Activated naive CD4-positive, alpha-beta T cell (primary cell): ENCODE measurements at regions not wholly inside any gene's neighbourhood (a gene's known extent, or its start where the extent isn't known, plus 50 kb on each side); places are given as distances from the start of the nearest gene placed in this dataset.

Source experiments
- DNase-seq, 4 experiments: peaks; one replicate each; lab custom pipeline; 2025; lab: John Stamatoyannopoulos, UW

DNA sequence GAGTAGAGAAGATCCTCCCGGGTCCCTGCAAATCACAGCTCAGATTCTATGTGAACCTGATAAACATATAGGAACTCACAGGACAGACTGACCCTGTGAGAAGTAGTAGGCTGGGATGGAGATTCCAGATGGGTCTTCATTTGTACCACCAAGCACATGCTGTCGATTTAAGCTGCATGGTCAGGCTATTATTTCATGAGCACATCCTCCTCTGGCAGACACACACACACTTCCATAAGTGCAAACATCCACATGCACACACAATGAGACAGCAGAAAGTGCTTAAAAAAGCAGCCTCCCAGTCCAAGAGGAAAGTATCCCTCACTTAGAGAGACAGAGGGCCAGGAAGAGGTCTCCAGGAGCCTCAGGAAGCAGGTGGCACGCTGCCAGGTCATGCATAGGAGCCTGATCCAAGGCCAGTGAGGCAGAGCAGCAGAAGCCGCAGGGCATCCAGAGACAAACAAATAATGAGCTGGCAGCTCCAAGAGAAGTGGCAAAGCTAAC lies 131.8 kb downstream of the UNC5CL start:
- no peak for DNase-seq

DNA sequence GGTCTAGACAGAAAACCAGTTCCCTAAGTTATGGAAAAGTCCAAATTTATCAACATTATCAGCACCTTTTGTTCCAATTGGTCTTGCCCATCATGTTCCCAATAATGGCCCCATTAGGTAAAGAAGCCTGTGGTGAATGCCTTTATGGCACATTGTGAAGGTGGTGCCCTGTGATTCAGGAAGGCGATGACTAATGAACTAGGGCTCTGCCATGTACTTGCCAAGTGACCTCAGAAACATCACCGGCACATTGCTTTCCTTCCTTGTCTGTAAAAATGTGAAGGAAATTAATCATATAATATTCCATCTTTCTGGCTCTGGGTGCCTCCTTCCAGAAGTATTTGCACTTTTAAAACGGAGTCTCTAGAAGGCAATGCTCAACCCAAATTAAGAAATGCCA lies 132.3 kb downstream of the UNC5CL start:
- no peak for DNase-seq

DNA sequence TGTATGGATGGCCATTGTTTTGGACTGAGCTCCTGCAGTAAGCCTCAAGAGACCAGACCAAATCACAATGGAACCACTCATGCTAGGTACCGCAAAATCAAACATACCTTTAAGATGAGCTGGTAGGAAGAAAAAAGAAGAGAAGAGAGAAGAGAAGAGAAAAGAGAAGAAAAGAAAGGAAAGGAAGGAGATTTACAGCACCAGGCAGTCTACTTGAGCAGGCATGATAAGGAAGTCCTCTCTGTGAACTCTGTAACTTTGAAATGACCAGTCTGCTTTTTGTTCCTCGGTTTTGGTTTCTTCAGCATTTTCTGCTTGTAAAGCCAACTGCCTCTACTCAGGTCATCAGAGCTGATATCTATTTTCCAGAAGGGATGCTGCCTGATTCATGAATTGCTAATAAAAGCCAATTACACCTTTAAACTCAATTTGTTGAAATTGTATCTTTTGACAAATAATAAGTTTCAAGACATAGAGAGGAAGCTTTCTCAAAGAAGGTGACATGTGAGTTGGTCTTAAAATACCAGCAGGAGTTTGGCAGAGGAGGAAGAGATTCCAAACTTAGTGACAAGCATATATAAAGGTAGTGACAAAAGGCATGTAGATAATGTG lies 134.3 kb downstream of the UNC5CL start:
- DNase-seq: no peak

DNA sequence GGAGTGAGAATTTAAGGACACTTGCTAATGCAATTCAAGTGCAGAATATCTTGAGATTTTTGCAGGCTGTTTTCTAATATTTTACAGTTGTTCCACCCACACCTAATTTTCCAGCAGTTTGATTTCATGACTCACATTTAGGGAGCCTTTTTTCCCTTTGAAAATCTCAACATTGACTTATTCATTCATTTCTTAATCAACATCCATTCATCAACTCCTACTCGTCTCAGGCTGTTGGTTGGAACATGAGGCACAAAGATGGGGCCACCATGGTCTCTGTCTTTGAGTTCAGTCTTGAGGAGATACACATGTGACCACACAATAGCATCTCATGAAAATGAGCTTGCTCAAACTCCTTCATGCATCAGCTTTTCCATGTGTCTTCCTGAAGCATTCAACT lies 135.6 kb downstream of the UNC5CL start:
- no peak for DNase-seq

DNA sequence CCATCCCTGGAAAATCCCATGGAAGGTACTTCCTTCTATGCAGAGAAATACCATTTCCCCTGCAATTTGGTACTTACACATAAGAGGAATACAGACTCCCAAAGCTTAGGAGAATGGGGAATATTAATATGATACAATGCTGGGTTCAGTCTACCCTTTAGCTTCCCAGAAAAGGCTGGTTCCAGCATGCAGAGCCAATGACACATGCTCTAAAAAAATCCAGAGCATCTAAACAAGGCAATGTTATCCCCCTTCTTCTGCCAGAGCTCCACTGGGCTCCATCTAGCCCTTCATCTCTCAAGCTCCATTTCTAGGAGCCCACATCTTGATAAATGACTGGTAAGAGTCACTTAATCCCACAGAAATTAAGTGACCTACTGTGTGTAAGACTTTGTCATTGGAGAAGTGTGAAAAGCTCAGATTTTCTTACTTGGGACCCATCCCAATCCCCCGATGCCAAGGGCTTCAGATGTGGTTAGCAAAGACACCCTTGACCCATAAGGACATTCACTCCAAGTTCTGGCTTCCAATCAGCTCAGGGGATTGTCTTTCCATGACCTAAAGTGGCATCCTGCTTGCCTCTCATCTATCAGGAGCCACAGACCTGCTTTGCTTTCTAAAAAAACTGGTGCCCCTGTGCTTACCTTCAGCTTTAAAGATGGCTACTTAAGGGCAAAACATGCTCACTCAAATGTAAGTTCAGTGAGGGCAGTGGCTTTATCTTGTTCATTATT lies 137.5 kb downstream of the UNC5CL start:
- no peak for DNase-seq

DNA sequence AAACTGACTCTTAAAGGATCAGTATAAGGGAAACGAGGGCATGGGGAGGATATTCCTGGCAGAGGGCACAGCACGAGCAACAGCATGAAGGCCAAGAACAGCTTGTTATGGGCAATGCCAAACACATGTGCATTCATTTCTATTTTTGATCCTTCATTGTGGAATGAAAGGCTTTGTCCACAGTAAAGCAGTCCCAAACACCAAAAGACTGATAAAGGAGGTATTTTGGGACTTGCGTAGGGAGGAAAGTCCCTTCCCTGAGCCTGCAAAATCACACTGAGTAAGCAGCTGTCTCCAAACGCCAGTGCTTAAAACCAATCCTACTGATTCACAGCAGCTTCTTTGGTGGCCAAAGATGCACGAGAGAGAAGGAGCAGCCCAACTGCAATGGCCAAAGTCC lies 138.2 kb downstream of the UNC5CL start:
- no peak for DNase-seq

DNA sequence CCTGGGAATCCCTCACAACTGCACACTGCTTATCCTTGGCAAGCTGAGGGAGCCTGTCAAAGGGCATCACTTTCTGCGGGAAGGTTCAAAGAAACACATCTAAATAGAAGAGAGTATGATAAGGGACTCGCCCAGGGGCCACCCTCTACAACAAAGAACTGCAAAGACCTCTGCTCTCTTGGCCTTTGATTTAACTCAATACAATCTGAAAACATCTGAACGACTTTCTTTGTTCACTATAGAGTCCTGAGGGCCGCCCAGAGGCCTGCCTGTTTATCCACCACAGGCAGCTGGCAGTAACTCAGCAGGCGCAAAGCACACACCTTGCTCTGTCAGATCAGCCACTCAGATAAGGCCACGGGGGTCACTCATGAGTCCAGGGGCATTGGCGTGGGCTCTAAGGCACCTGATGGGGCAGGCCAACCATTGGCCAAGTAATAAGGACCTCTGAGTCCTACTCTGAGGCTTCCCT lies 139.3 kb downstream of the UNC5CL start:
- no peak for DNase-seq

DNA sequence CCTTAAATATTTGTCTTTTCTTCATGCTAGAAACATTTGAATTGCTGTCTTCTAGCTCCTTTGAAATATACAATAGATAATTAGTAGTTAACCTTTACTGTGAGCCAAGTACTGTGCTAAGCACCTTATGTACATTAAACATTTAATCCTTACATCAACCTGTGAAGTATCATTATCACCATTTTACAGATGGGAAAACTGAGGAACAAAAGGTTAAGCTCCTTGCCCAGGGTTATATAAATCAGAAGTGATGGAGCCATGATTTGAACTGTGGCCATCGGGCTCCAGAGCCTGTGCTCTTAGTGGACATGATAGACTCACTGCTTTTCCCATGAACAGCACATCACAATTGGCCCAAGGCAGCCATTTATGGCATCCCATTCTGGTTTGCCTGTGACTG lies 140.9 kb downstream of the UNC5CL start:
- no peak for DNase-seq

DNA sequence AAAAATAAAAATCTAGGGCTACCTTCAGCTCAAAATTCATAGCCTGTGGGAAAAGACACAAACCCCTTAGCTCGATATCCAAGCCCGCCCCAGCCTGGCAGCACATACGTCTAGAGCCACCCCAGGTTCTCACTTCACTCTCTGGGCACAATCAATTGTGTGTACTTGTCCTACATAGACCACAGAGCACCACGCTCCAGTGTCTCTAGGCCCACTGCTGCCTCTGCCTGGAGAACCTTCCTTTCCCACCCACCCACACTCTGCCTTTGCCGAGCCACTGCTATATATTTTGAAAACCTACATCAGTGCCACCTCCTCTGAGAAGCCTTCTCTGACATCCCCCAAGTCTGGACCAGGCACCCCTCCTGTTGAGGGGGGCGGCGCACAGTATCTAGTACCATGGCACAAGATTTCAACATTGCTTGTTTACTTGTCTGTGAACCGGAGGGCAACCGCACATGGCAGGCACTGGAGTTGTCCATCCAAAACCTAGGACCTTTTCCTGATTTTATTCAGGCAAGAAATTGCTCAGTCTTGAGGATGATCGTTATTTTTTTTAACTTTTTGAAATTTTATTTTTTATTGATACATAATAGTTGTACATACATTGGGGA lies 141.5 kb downstream of the UNC5CL start:
- DNase-seq: no peak

DNA sequence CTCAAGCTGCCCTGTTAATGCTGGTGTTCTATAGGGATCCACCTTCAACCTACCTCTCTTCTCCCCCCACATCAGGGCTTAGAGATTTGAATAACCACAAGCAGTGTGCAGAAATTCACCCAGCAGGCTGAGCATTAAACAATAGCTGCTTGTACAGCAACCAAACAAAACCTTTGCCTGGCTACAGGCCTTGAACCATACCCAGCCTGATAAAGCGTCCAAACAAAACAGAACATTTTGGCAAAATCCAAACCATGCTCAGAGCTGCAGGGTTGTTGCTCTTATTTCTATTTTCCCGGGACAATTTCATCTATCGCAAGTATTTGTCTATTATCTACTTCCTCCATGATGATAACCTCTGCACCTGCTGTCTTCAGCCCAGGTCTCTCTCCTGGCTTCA lies 142.3 kb downstream of the UNC5CL start:
- DNase-seq: no peak

DNA sequence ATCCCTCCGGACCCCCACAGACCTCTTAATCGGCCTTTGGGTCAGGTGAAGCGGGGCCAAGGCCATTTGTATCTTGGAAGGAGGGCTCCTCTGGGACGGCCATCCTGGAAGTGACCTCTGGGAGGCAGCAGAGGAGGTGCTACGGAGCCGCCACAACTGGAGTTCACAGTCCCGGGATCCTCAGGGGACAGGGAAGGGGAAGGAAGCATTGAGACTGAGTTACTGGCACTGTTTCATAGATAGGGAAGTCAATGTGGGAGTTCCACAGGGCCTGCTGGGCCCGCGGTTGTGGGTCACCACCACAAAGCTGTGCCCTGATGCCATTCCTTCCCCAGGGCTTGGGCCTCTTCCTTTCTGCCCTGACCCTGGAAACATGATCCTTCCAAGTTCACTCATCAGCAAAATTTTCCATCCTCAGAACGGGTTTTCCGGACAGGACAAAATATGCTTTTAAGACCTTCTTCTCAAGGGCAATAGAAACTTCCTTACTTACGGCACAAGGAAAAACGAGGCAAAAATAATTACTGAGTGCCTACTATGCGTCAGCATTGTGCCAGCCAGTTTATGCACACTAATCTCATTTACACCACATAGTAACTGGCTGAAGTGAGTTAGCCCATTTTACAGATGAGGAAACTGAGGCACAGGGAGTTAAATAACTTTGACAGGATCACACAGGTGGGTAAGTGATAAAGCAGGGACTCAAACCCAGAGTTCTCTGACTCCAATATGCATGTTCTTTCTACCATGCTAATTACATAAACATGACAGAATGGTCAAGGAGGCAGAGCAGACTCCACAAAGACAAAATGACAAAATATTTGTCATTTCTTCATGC lies 143.8 kb downstream of the UNC5CL start:
- DNase-seq: no peak

DNA sequence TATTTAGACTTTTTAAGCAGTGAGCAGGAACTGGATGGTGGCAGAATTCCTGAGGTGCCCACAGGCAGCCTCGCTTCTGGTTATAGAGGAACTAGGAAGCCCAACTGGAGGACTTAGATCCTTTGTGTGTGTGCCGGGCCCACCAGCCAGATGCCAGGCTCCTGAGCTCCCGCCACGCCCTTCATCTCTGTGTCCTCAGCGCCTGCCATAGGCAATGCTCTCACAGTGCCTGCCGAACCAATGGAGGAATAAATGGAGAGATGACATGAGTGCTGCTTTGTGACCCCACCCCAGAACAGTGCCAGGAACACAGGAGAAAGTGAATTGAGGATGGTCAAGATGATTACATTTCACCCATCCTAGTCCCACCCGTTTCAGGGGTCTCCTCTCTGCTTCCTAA lies 146.0 kb downstream of the UNC5CL start:
- no peak for DNase-seq

DNA sequence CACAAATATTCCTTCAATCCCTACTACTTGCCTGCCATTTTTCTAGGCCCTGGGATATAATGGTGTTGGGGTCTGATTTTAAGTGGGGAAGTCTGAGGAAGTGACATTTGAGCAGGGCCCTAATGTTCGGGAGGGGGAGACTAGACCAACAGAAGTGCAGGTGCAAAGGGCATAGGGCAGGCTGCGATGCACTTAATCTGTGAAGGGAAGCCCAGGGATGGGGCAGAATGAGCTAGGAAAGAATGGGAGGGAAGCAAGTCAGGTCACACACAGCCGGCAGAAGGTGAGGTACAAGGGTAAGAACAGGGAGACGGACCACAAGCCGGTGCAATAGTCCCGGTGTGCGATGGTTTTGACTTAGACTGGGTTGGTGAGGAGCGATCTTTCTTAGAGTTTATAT lies 146.8 kb downstream of the UNC5CL start:
- no peak for DNase-seq

DNA sequence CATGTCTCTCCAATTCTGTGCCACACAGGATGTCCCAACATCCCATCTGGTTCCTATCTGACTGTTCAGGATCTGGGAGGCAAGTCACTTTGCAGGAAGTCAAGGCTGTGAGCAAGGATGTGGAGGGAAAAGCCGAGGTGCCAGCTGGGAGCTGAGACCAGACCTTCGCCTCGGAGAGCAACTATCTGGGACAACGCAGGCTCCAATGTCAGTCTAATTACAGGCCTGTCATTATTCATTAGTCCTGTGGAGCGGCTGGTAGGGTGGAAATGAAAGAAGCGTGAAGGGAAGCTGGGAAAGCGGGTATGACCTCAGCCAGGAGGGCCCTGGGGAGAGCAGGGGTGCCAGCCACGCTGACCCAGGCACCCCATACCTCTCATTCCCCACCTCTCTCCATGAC lies 147.3 kb downstream of the UNC5CL start:
- DNase-seq: no peak

DNA sequence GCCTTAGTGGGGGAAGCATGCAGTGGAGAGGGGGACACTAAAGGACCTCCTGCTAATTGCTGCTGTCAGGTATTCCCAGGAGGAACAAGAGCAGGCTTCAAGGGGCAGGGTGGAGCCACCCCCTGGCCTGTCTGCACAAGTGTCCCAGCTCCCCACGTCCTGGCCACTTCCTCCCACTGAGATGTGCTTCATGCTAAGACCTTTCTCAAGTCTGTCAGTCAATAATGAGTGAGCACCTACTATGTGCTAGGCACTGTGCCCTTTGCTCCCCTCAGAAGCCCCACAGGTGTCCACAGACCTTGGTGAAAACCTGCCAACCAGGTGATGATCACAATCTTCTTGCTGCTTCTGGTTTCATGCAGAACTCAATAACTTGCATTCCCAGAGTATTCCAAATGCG lies 147.9 kb downstream of the UNC5CL start:
- no peak for DNase-seq

DNA sequence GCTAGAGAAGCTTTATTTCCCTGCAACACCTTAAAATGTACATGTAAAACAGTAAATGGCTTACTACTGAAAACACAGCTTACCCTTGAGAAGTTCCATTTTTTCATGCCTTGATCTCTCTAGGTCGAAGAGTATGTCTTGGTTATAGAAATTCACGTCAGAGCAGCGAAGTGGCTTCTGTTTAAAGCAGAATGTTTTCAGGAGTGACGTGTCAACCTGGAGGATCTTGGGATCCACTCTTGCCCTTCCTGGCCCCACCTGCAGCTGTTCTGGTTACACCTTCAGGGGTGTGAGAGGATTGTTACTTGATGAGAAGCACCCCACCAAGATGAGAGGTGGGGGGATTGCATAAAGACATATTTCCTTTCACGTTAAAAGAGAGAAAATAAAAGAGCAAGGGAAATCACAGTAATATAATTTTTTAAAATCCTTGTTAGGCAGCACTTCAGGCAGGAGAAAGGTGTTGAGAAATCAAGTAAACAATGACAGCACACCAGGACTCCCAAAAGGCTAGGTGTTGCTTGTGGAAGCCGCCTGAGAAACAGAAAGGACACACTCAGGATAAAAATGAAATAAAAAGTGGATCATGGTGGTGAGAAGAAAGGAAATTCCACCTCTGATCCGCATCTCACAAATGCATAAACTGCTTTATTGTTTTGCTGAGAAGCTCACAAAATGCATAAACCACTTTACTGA lies 149.7 kb downstream of the UNC5CL start:
- DNase-seq: no peak

DNA sequence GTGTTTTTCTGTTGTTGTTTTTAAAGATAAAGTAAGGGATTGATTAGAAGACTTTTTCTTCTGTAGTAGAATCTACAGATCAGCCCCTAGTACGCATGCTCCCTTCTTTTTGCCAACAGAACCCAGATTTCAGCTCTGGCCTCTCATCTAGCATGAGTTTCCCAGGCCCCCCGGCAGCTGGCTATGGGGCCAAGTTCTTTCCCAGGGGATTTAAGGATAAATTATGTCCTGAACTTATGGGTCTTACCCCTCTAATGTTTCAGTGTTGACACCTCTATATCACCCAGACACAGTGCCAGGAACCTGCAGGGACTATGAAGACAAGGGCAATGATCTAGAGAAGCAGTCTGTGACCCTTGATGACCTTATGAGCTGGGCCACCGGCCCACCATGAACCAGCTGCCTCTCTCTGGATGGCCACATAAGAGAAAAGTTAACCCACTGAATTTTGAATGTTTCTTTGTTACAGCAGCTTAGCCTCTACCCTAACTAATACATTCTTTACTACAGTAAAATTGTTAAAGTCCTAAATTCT lies 150.5 kb downstream of the UNC5CL start:
- DNase-seq: no peak

DNA sequence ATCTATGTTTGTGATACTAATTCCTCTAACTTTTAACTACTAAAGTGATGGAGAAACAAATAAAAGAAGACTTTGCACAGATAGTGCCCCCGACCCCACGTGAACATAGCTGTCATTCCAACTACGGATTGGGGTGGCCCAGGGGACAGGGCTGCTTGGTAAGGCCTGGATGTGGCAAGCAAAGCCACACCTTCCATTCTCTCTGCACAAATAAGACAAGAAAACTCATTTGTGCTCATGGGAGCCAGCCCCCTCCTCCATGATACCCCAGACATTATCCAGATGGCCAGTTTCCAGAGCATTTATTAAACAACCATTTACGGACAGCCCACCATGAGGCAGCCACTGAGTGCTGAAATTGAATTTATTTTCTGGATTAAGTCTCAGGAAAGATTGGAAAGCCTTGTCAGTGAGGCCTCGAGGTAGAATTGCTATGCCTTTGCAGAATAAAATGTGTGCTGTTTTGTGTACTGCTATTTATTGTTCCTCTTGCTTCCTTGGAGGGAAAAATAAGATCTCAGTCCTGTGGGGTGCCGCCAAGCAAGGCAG lies 151.2 kb downstream of the UNC5CL start:
- no peak for DNase-seq

DNA sequence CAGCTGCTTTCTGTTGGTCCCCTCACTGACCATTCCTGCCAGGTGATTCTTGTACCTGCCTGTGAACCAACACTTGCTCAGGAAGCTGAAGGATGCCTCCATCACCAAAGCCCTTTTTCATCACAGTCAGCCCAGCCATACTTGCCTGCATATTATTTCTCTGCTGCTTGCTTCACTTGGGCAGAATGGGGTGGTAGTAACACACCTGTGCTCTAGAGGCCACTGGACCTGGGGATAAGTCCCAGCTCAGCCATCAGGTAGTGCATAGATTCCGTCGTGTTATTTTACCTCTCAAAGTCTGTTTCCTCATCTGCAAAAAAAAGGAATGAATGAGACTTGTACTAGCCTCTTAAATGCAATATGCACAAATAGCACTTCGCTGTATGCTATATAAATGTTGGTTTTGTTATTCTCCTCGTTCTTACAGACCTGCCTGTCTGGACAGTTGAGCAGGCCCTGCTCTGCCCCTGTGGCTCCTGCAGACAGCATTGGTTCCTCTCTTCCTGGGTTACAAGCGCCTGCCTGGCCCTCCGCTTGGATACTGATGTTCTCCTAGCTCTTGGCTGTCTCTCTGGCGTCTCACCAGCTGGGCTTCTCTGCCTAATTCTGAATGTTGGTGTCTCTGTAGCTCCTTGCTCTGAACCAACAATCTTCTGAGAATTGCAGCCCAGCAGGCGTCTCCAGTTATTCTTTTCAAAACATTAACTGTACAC lies 151.8 kb downstream of the UNC5CL start:
- DNase-seq: no peak

DNA sequence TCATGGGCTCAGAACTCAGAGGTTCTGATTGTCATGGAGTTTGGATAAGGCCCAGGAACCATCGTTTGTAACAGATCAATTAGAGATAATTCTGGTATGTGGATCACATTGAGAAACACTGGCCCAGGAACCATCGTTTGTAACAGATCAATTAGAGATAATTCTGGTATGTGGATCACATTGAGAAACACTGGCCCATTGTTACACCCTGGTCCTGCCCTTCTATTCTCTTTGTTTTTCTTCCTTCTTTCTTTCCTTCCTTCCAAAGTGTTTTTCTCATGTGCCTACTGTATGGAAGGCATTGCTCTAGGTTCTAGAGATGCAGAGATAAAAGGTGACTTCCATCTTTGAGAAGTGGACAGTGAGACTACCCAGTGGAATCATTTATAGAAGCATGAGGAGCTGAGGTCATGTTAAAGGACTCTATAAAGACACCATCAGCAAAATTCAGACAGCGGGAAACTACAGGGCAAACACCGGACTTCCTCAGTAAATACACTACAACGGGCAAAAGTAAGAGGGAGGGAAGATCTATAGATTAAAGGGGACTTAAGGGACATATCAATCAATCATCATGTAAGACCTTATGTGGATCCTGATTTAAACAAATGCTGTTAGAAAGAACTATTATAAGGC lies 153.8 kb downstream of the UNC5CL start:
- no peak for DNase-seq
